GM21529 (cell line): ENCODE measurements at regions not wholly inside any gene's neighbourhood (a gene's known extent, or its start where the extent isn't known, plus 50 kb on each side); places are given as distances from the start of the nearest gene placed in this dataset.

Experiments
- ATAC-seq: cut with Tn5 transposase; IDR thresholded peaks from one replicate; pipeline ENCODE4 v1.9.1; 2021; ENCODE audit not compliant: unreplicated experiment

DNA sequence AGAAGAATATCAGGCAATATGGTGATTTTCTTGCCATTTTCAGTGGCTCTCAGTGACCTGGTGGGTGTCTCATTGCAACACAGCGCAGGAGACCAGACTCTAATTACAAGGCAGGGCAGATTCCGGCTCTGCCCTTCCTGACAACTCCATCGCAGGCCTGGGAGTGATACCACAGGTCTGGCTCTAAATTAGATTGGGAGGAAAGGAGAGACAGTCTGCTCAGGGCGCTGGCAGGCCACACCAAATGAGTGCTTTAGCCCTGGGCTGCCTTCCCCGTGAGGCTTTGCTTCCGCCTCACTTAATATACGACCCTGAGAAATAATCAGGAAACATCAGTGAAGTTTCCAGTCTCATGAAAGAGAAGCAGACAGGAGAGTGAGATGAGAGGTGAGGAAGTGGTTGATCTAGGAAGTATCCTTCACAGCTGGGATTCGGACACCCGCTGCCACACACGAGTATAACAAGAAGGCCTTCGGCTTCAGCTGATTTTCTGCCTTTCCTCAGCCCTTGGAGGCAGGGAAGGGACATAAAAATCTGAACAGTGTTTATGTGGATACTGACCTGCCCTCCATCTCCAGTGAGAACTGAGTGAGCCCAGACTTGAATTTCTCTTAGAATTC, 73.7 kb upstream of the PROK2 start:
- no peak for ATAC-seq

- no peak for ATAC-seq
Observed at GRCh38 chr3:71857956-71858355, 73.0 kb upstream of the PROK2 start.

DNA sequence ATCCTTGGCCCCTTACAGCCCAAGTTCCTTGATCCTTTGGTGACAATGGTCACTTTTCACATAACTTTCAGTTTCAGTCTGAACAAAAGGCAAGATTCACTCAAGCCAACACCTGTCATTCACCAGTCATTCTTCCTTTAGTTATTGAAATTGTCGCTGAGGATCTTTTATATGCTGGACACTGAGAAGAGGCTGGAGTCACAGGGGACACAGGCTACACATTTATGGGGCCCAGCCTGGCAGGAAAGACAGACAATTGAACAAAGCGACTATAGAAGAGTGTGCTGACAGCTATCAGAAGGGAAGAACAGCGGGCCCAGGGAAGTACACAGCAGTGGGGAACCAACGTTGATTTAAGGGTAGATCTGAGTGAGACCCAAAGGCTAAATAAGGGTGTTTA, 69.8 kb upstream of the PROK2 start:
- ATAC-seq = no peak

GRCh38 chr3:71854096-71854495, 69.1 kb upstream of the PROK2 start:
- no peak for ATAC-seq

- ATAC-seq = no peak
Observed at GRCh38 chr3:71851878-71852277, 66.9 kb upstream of the PROK2 start.

- ATAC-seq = no peak
Observed at GRCh38 chr3:71850654-71851053, 65.7 kb upstream of the PROK2 start.

GRCh38 chr3:71849681-71850080, 64.7 kb upstream of the PROK2 start:
- no peak for ATAC-seq

GRCh38 chr3:71847794-71848193, 62.8 kb upstream of the PROK2 start:
- no peak for ATAC-seq

- no peak for ATAC-seq
Observed at GRCh38 chr3:71846185-71846584, 61.2 kb upstream of the PROK2 start.

- no peak for ATAC-seq
Observed at GRCh38 chr3:71843071-71843470, 58.1 kb upstream of the PROK2 start.

DNA sequence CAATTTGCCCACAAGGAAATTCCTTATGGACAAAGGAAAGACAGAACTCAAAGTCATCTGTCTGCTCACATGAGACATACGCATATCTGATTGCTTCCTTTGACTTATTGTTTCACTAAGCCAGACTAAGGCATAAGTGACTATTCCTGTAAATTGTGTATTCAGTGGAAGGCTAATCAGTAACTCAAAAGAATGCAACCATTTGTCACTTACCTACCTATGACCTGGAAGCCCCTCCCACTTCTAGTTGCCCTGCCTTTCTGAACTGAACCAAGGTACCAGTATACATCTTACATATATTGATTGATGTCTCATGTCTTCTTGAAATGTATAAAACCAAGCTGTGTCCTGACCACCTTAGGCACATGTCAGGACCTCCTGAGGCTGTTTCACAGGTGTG, 53.5 kb upstream of the PROK2 start:
- ATAC-seq = no peak
